HCT116 (cell line): ENCODE measurements at regions not wholly inside any gene's neighbourhood (a gene's known extent, or its start where the extent isn't known, plus 50 kb on each side); places are given as distances from the start of the nearest gene placed in this dataset.

Experiments used
- ATAC-seq: fragments of 200-7000 bp; cut with Tn5 transposase; 2 replicates; pipeline ENCODE4 v1.9.1; 2020; ENCODE audit warnings: mild to moderate bottlenecking, moderate library complexity
- BruUV-seq: library from RNA; stranded (reverse); fragments of 400-500 nt; replicated peaks from 2 replicates; lab custom pipeline; 2021; lab: Mats Ljungman, UMichigan
- CTCF ChIA-PET: fragments of 300-600 bp; sonication (Branson Sonifier 250); formaldehyde crosslinking; loops from one replicate; lab custom pipeline; 2021; ENCODE audit warnings: antibody characterized with exemption; lab: Charles Lee
- POLR2A ChIA-PET: fragments of 300-600, 350-600 bp; sonication (Branson Sonifier 250); formaldehyde crosslinking; loops from one replicate; lab custom pipeline; 2021; ENCODE audit warnings: antibody characterized with exemption; lab: Charles Lee
- RAD21 ChIA-PET, 2 experiments: fragments of 300-600 bp; sonication (Branson Sonifier 250); formaldehyde crosslinking; loops; one replicate each; lab custom pipeline; 2023; ENCODE audit warnings: low total read pairs in 2 of 2; ENCODE audit not compliant: uncharacterized antibody in 2 of 2, unreplicated experiment in 2 of 2, low non-redundant PET in 1 of 2; lab: Charles Lee
- DNase-seq: peaks from one replicate; pipeline ENCODE4 v3.0.0-alpha.2; 2010; ENCODE audit warnings: low read depth, low spot score
- H2AFZ ChIP-seq: fragments of 200-600 bp; shearing (Covaris generic), sonication (generic); 2 replicates; pipeline ENCODE4 v1.6.1; 2017; ENCODE audit warnings: low read depth, mixed run types, mixed read lengths, antibody characterized with exemption, low read length; ENCODE audit not compliant: poor library complexity, severe bottlenecking
- H3K27ac ChIP-seq: 2 replicates; pipeline ENCODE4 v1.5.1; 2012; ENCODE audit warnings: low read depth, low read length
- H3K27me3 ChIP-seq: fragments of 200-600 bp; sonication (generic); 2 replicates; pipeline ENCODE4 v1.6.1; 2016; ENCODE audit warnings: mixed run types, low read length, mixed read lengths; ENCODE audit not compliant: insufficient read depth
- H3K36me3 ChIP-seq, 2 experiments: fragments of 200-500 bp in 1 of 2; fragments of 200-600 bp in 1 of 2; sonication (Bioruptor generic) in 1 of 2; sonication (generic) in 1 of 2; 2 replicates each; pipeline versions ENCODE4 v1.5.1 to v1.6.1; 2014 to 2016; ENCODE audit warnings: low read length in 2 of 2, inconsistent platforms in 1 of 2, mixed read lengths in 1 of 2, mixed run types in 1 of 2; ENCODE audit not compliant: insufficient read depth in 2 of 2, control insufficient read depth in 1 of 2
- H3K4me1 ChIP-seq, 2 experiments: fragments of 200-600 bp in 1 of 2; sonication (generic) in 1 of 2; 2 replicates each; pipeline versions ENCODE4 v1.5.1 to v1.6.1; 2012 to 2017; ENCODE audit warnings: low read length in 2 of 2, inconsistent platforms in 1 of 2, mild to moderate bottlenecking in 1 of 2, mixed read lengths in 1 of 2, mixed run types in 1 of 2, moderate library complexity in 1 of 2; ENCODE audit not compliant: insufficient read depth in 2 of 2, control insufficient read depth in 1 of 2
- H3K4me2 ChIP-seq: fragments of 200-600 bp; sonication (generic); 2 replicates; pipeline ENCODE4 v1.6.1; 2017; ENCODE audit warnings: mixed run types, low read length, mixed read lengths
- H3K4me3 ChIP-seq, 2 experiments: fragments of 200-600 bp in 1 of 2; sonication (generic) in 1 of 2; replicated peaks in 1 of 2; 2 replicates each; pipeline ENCODE4 v1.5.1; 2011 to 2016; ENCODE audit warnings: low read length in 2 of 2, control low read depth in 1 of 2, low read depth in 1 of 2, mild to moderate bottlenecking in 1 of 2, mixed read lengths in 1 of 2, mixed run types in 1 of 2
- H3K79me2 ChIP-seq: fragments of 200-600 bp; sonication (generic); 2 replicates; pipeline ENCODE4 v1.6.1; 2017; ENCODE audit warnings: mild to moderate bottlenecking, mixed run types, low read length, moderate library complexity, mixed read lengths; ENCODE audit not compliant: insufficient read depth
- H3K9ac ChIP-seq: fragments of 200-600 bp; sonication (generic); 2 replicates; pipeline ENCODE4 v1.6.1; 2016; ENCODE audit warnings: low read length, mixed read lengths
- H3K9me2 ChIP-seq: fragments of 200-600 bp; sonication (generic), shearing (Covaris generic); 2 replicates; pipeline ENCODE4 v1.6.1; 2017; ENCODE audit warnings: mixed run types, mild to moderate bottlenecking, moderate library complexity; ENCODE audit not compliant: insufficient read depth
- H3K9me3 ChIP-seq, 2 experiments: fragments of 200-500 bp in 1 of 2; fragments of 200-600 bp in 1 of 2; sonication (Bioruptor generic) in 1 of 2; sonication (generic) in 1 of 2; 2 replicates each; pipeline ENCODE4 v1.6.1; 2014 to 2017; ENCODE audit warnings: low read length in 2 of 2, mixed read lengths in 2 of 2, inconsistent platforms in 1 of 2, low read depth in 1 of 2, mild to moderate bottlenecking in 1 of 2, mixed run types in 1 of 2, moderate library complexity in 1 of 2; ENCODE audit not compliant: control insufficient read depth in 1 of 2, insufficient read depth in 1 of 2
- H4K20me1 ChIP-seq: fragments of 200-600 bp; sonication (generic), shearing (Covaris generic); 2 replicates; pipeline ENCODE4 v1.6.1; 2017; ENCODE audit warnings: mixed run types, mild to moderate bottlenecking, moderate library complexity; ENCODE audit not compliant: insufficient read depth
- ATF3 ChIP-seq: IDR thresholded peaks from 2 replicates; pipeline ENCODE4 v1.6.1; 2012
- CBX3 ChIP-seq: IDR thresholded peaks from 2 replicates; pipeline ENCODE4 v1.6.1; 2012; ENCODE audit warnings: low read depth
- CTCF ChIP-seq, 3 experiments: fragments of 200-600 bp in 1 of 3; sonication (generic) in 1 of 3; IDR thresholded peaks in 2 of 3; conservative IDR thresholded peaks in 1 of 3; 2 replicates each; pipeline ENCODE4 v1.5.1; 2012 to 2017; ENCODE audit warnings: low read depth in 2 of 3, low read length in 2 of 3, antibody characterized with exemption in 1 of 3, borderline replicate concordance in 1 of 3, control low read depth in 1 of 3, mild to moderate bottlenecking in 1 of 3, mixed read lengths in 1 of 3, mixed run types in 1 of 3, moderate library complexity in 1 of 3; ENCODE audit not compliant: insufficient read depth in 1 of 3
- ELF1 ChIP-seq: IDR thresholded peaks from 2 replicates; pipeline ENCODE4 v1.6.1; 2012; ENCODE audit warnings: low read depth, borderline replicate concordance
- EZH2 ChIP-seq: fragments of 200-600 bp; sonication (generic); IDR thresholded peaks from 2 replicates; pipeline ENCODE4 v1.6.1; 2017; ENCODE audit warnings: antibody characterized with exemption, mixed run types
- JUND ChIP-seq: IDR thresholded peaks from 2 replicates; pipeline ENCODE4 v1.6.1; 2012
- POLR2A ChIP-seq: IDR thresholded peaks from 2 replicates; pipeline ENCODE4 v1.7.0; 2011; ENCODE audit warnings: borderline replicate concordance; ENCODE audit not compliant: insufficient read depth, insufficient read length; ENCODE audit errors: extremely low read depth
- REST ChIP-seq: IDR thresholded peaks from 2 replicates; pipeline ENCODE4 v1.6.1; 2012; ENCODE audit warnings: low read depth
- SIN3A ChIP-seq: IDR thresholded peaks from 2 replicates; pipeline ENCODE4 v1.6.1; 2012; ENCODE audit warnings: low read depth
- SRF ChIP-seq: IDR thresholded peaks from 2 replicates; pipeline ENCODE4 v1.6.1; 2012; ENCODE audit warnings: low read depth
- intact Hi-C: fragments of 100-400 bp; cut with micrococcal nuclease; formaldehyde crosslinking; loops from 2 replicates; pipeline ENCODE4 v1.10.0; 2022

GRCh38 chr4:129176864-129177263 is 80.9 kb downstream of the C4orf33 start:
- ChIA-PET CTCF (no interaction called here), POLR2A (no interaction called here), RAD21 (no interaction called here)
- no peaks in the 10 kb centered on the region for H3K4me1 ChIP-seq
- H3K9me2 ChIP-seq: no peaks in the 10 kb centered on the region
- no peaks in the 10 kb centered on the region for H3K9me3 ChIP-seq
- H3K36me3 ChIP-seq: no peaks in the 10 kb centered on the region
- H3K4me2 ChIP-seq: no peak overlapping the region
- no peak for TF ChIP-seq CBX3
- no peak for TF ChIP-seq ATF3
- TF ChIP-seq POLR2A: no peak
- no peak for TF ChIP-seq SIN3A
- H3K79me2 ChIP-seq: no peaks in the 10 kb centered on the region
- BruUV-seq: no TSS peak
- no peak for ATAC-seq
- DNase-seq: no peak
- no peaks in the 10 kb centered on the region for H3K27me3 ChIP-seq
- no peak overlapping the region for H2AFZ ChIP-seq
- H3K9ac ChIP-seq: no peak overlapping the region
- H3K27ac ChIP-seq: no peak overlapping the region
- H4K20me1 ChIP-seq: no peaks in the 10 kb centered on the region
- intact Hi-C loops: no loop called here
- no peak overlapping the region for H3K4me3 ChIP-seq

- H2AFZ ChIP-seq: peak overlapping the region; percentile 68
- intact Hi-C loops: no loop called here
- RAD21 ChIA-PET: no interaction called here
- TF ChIP-seq REST (no peak), SIN3A (no peak), SRF (no peak), JUND (no peak), EZH2 (no peak), CBX3 (no peak), CTCF (IDR thresholded peaks at IDR 0.05 in 2 of 3, conservative IDR thresholded peaks at IDR 0.05 in 1 of 3; ENCODE audit: borderline replicate concordance in 1 of 3, insufficient read depth in 1 of 3, low read depth in 2 of 3, low read length in 2 of 3) (no peak), ELF1 (no peak)
- TF ChIP-seq, all 23 proteins: peak for 0
- Histone ChIP-seq H3K4me1 (no peaks in the 10 kb centered on the region), H3K27ac (no peak overlapping the region), H3K36me3 (no peaks in the 10 kb centered on the region), H3K27me3 (no peaks in the 10 kb centered on the region), H3K79me2 (no peaks in the 10 kb centered on the region), H3K9me2 (no peaks in the 10 kb centered on the region), H3K4me2 (no peak overlapping the region), H3K9ac (no peak overlapping the region), H3K9me3 (no peaks in the 10 kb centered on the region), H3K4me3 (no peak overlapping the region), H4K20me1 (no peaks in the 10 kb centered on the region)
- ChIA-PET POLR2A (no interaction called here), CTCF (no interaction called here)
- ATAC-seq (no peak), DNase-seq (no peak)
- BruUV-seq: no TSS peak
Measured at GRCh38 chr4:129179276-129179675, 83.3 kb downstream of the C4orf33 start.
